Right lobe of liver (tissue), 4 donors: ENCODE measurements at regions not wholly inside any gene's neighbourhood (a gene's known extent, or its start where the extent isn't known, plus 50 kb on each side); places are given as distances from the start of the nearest gene placed in this dataset.

Experiments used
- CTCF ChIP-seq, 4 donors: fragments of 200-600 bp in 3 of 4; fragments of 450-650 bp in 1 of 4; IDR thresholded peaks; one replicate each; pipeline versions ENCODE4 v1.5.1 to v1.8.0; 2016 to 2022; ENCODE audit warnings: antibody characterized with exemption in 4 of 4, mild to moderate bottlenecking in 2 of 4
- POLR2A ChIP-seq: fragments of 450-650 bp; IDR thresholded peaks from one replicate; pipeline ENCODE4 v1.6.1; 2017; ENCODE audit warnings: antibody characterized with exemption, mild to moderate bottlenecking
- donor health status: DM: no; HTN: no; CAD: no.
- donor health status: DM: no; HTN: no; CAD: no.
- donor health status: DM: no; HTN: yes; CAD: no.

DNA sequence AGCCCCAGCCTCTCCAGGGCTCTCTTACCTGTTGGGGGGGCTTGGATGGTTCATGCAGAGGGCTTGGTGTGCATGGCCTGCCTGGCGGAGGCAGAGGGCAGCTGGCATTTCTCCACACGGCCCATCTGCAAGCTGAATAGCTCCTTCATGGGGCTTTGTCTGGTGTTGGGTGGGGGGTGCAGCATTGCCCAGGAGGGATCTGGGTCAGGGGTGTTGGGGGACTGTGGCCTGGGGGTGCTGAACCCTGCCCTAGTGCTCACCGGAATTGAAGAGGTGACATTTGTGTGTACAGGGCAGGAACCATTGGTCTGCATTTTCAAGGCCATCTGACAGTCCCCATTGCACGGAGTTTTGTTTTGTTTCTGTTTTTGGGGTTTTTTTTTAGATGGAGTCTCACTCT lies 58.8 kb upstream of the HAAO start:
- TF ChIP-seq CTCF (IDR thresholded peaks at IDR 0.05), result no peak
- TF ChIP-seq POLR2A, result no peak
